ENCODE measurements at regions not wholly inside any gene's neighbourhood (a gene's known extent, or its start where the extent isn't known, plus 50 kb on each side); places are given as distances from the start of the nearest gene placed in this dataset.

- no peak for TF ChIP-seq CTCF (IDR thresholded peaks at IDR 0.05; ENCODE audit: low read depth, low read length)
- Histone ChIP-seq H3K27me3 (ENCODE audit: insufficient read depth, low read depth, severe bottlenecking) (no peaks in the 10 kb centered on the region), H3K27ac (no peak overlapping the region), H3K9me3 (ENCODE audit: severe bottlenecking) (no peaks in the 10 kb centered on the region), H3K4me3 (ENCODE audit: low read depth, low read length) (no peak overlapping the region), H3K36me3 (no peaks in the 10 kb centered on the region; the same call in 1 of the 2 replicates)
- no peak for DNase-seq
Measured at GRCh38 chr3:124315215-124316033, 323.5 kb upstream of the ROPN1 start.

DNA sequence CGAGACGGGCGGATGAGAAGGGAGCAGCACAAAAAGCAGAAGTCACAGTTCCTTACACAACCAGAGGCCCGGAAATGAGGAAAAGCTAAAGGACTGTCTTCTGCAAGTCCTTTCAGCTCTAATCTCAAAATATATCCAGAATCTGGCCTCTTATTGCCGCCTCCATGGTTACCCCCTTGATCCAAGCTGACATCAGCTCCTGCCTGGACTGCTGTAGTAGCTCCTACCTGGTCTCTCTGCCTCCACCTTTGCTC lies 324.0 kb upstream of the ROPN1 start:
- no peak for DNase-seq
- Histone ChIP-seq H3K27ac (no peak overlapping the region), H3K36me3 (no peaks in the 10 kb centered on the region; the same call in 1 of the 2 replicates), H3K4me3 (ENCODE audit: low read depth, low read length) (no peak overlapping the region), H3K27me3 (ENCODE audit: insufficient read depth, low read depth, severe bottlenecking) (no peaks in the 10 kb centered on the region), H3K9me3 (ENCODE audit: severe bottlenecking) (no peaks in the 10 kb centered on the region)
- no peak for TF ChIP-seq CTCF (IDR thresholded peaks at IDR 0.05; ENCODE audit: low read depth, low read length)

DNA sequence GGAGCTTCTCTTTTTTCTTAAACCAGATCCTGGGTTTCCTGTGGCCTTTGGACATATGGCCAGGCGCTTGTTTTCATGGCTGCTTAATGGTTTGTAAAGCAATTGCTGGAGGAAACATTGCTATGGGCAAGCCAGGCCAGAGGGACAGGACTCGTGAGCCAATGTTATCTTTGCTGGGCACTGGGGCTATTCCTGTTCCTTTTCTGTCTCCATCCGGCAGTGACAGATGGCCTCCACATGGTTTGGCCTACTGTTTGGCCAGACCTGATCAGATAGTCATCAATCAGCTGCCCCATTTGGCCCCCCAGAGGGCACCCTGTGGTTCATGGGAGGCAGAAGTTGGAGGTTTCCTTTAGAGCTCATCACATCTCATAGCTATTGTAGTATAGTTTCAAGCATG lies 326.1 kb upstream of the ROPN1 start:
- no peak overlapping the region for H3K27ac ChIP-seq
- DNase-seq = no peak

DNA sequence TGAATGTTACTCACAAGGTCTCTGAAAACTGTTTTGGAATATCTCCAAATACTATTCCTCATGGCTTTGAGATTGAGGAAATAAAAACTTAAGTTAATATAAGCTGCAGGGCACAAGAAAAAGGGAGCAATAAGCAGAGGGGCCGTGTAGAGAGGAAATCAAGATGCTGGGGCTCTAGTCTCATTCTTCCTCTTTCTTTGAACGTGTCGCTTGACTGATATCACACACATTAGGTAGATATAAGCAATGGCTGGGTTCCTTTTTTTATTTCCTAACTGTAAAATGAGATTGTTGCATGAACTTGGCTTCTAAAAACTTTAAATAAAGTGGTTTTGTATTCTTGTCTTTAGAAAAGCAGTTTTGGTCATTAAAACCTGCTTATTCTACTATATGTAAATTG lies 326.7 kb upstream of the ROPN1 start:
- no peak for DNase-seq
- no peak for TF ChIP-seq CTCF (IDR thresholded peaks at IDR 0.05; ENCODE audit: low read depth, low read length)
- no peaks in the 10 kb centered on the region for H3K27me3 ChIP-seq (ENCODE audit: insufficient read depth, low read depth, severe bottlenecking)
- no peaks in the 10 kb centered on the region; the same call in 1 of the 2 replicates for H3K36me3 ChIP-seq
- H3K27ac ChIP-seq = no peak overlapping the region
- no peak overlapping the region for H3K4me3 ChIP-seq (ENCODE audit: low read depth, low read length)
- H3K9me3 ChIP-seq (ENCODE audit: severe bottlenecking) = no peaks in the 10 kb centered on the region

More for the DNA sequence above, 326.1 kb upstream of the ROPN1 start:
- TF ChIP-seq CTCF (IDR thresholded peaks at IDR 0.05; ENCODE audit: low read depth, low read length) = no peak
- no peaks in the 10 kb centered on the region for H3K27me3 ChIP-seq (ENCODE audit: insufficient read depth, low read depth, severe bottlenecking)
- H3K4me3 ChIP-seq (ENCODE audit: low read depth, low read length) = no peak overlapping the region
- no peaks in the 10 kb centered on the region for H3K9me3 ChIP-seq (ENCODE audit: severe bottlenecking)
- no peaks in the 10 kb centered on the region; the same call in 1 of the 2 replicates for H3K36me3 ChIP-seq

DNA sequence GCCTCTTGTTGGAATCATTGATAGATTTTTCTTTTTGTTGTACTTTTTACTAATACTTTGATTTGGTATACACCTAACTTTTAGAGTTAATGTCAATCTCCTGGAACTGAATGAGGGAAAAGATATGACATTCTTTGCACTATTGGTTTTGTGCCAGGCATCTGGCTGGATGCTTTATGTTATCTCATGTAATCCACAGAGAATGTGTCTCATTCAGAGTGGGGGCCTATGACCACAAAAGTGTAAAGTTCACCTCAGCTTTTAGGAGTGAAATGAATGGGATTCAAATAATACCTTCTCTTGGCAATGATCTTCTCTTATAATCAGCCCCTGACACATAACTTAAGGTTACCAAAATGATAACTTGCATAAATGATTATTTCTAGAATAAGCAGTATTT lies 329.1 kb upstream of the ROPN1 start:
- Histone ChIP-seq H3K4me3 (ENCODE audit: low read depth, low read length) (no peak overlapping the region), H3K9me3 (ENCODE audit: severe bottlenecking) (no peaks in the 10 kb centered on the region), H3K27ac (no peak overlapping the region), H3K36me3 (no peaks in the 10 kb centered on the region; the same call in 1 of the 2 replicates), H3K27me3 (ENCODE audit: insufficient read depth, low read depth, severe bottlenecking) (no peaks in the 10 kb centered on the region)
- no peak for TF ChIP-seq CTCF (IDR thresholded peaks at IDR 0.05; ENCODE audit: low read depth, low read length)
- DNase-seq = no peak
